ENCODE measurements at regions not wholly inside any gene's neighbourhood (a gene's known extent, or its start where the extent isn't known, plus 50 kb on each side); places are given as distances from the start of the nearest gene placed in this dataset.

DNA sequence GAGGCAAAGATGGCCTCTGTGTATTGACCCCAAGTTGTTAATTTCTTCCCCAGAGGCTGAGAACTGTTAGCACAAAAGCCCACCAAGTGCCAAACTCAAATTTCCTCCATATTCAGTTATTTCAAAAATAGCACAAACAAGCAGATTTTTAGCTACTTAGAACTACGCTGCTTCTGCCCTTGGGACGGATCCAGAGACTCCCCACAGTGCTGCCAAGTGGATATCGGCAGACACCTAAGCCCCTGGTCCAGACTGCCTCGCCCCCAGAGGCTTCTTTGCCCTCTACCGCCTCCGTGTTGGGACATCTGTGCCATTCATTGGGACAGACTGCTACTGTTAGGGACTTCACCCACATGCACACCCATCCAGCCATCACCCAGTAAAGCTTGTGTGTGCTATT is 188.3 kb downstream of the POSTN start:
- 11% methylated on average over 5 of the region's 6 CpGs for WGBS (ENCODE audit: low lambda C conversion rate)
- H2AFZ ChIP-seq (ENCODE audit: low read length): no peak overlapping the region
- FAIRE-seq: no peak
- in situ Hi-C loops (cut with HindIII; ENCODE audit: extremely low pct_ligation_motif_present, low pct_unique_long_range_greater_than_20kb): no loop called here
- no peak for ATAC-seq
- ChIA-PET POLR2A (no interaction called here), CTCF (ENCODE audit: low intra/inter-chr PET ratio, low total read pairs) (no interaction called here)
- no peaks in the 10 kb centered on the region for H4K20me1 ChIP-seq (ENCODE audit: insufficient read depth, low read length)
- H3K27me3 ChIP-seq (ENCODE audit: control insufficient read depth in 1 of 2, insufficient read depth in 2 of 2, low read length in 2 of 2): no peaks in the 10 kb centered on the region
- DNase-seq (ENCODE audit: low spot score): no peak
- intact Hi-C loops (cut with micrococcal nuclease; ENCODE audit: unreplicated experiment): no loop called here
- no peak overlapping the region for H3K9ac ChIP-seq (ENCODE audit: insufficient read depth, low read depth, low read length)
- no TSS peak for BruUV-seq (replicated peaks)
- no peaks in the 10 kb centered on the region for H3K79me2 ChIP-seq (ENCODE audit: insufficient read depth, low read length)
- TF ChIP-seq GPN1 (CRISPR knock-in tag; IDR thresholded peaks at IDR 0.05; ENCODE audit: borderline replicate concordance) (no peak), NCOA1 (CRISPR knock-in tag; IDR thresholded peaks at IDR 0.05) (no peak), HNF4G (IDR thresholded peaks at IDR 0.05; ENCODE audit: borderline replicate concordance, low read depth, low read length) (no peak), HNF4G (CRISPR knock-in tag; IDR thresholded peaks at IDR 0.05; ENCODE audit: borderline replicate concordance, low read depth) (no peak), ZNF546 (CRISPR knock-in tag; conservative IDR thresholded peaks at IDR 0.05) (no peak), ZC3H13 (CRISPR knock-in tag; IDR thresholded peaks at IDR 0.05) (no peak), ZNF780A (CRISPR knock-in tag; IDR thresholded peaks at IDR 0.05) (no peak), ARID2 (CRISPR knock-in tag; IDR thresholded peaks at IDR 0.05; ENCODE audit: borderline replicate concordance) (no peak), STAG1 (CRISPR knock-in tag; IDR thresholded peaks at IDR 0.05) (no peak), KDM2A (CRISPR knock-in tag; IDR thresholded peaks at IDR 0.05; ENCODE audit: borderline replicate concordance, low read depth) (no peak), KDM5A (IDR thresholded peaks at IDR 0.05; ENCODE audit: borderline replicate concordance, low read length) (no peak), ZNF34 (CRISPR knock-in tag; IDR thresholded peaks at IDR 0.05; ENCODE audit: borderline replicate concordance) (no peak), POLR2AphosphoS2 (IDR thresholded peaks at IDR 0.05; ENCODE audit: low read depth, low read length) (no peak), ELF1 (CRISPR knock-in tag; IDR thresholded peaks at IDR 0.05) (no peak), FOXA1 (IDR thresholded peaks at IDR 0.05) (no peak), FOXA1 (CRISPR knock-in tag; IDR thresholded peaks at IDR 0.05) (no peak)
- TF ChIP-seq, protein P1, sequence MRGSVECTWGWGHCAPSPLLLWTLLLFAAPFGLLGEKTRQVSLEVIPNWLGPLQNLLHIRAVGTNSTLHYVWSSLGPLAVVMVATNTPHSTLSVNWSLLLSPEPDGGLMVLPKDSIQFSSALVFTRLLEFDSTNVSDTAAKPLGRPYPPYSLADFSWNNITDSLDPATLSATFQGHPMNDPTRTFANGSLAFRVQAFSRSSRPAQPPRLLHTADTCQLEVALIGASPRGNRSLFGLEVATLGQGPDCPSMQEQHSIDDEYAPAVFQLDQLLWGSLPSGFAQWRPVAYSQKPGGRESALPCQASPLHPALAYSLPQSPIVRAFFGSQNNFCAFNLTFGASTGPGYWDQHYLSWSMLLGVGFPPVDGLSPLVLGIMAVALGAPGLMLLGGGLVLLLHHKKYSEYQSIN (CRISPR knock-in tag; IDR thresholded peaks at IDR 0.05; ENCODE audit: borderline replicate concordance): no peak
- TF ChIP-seq, protein P2, sequence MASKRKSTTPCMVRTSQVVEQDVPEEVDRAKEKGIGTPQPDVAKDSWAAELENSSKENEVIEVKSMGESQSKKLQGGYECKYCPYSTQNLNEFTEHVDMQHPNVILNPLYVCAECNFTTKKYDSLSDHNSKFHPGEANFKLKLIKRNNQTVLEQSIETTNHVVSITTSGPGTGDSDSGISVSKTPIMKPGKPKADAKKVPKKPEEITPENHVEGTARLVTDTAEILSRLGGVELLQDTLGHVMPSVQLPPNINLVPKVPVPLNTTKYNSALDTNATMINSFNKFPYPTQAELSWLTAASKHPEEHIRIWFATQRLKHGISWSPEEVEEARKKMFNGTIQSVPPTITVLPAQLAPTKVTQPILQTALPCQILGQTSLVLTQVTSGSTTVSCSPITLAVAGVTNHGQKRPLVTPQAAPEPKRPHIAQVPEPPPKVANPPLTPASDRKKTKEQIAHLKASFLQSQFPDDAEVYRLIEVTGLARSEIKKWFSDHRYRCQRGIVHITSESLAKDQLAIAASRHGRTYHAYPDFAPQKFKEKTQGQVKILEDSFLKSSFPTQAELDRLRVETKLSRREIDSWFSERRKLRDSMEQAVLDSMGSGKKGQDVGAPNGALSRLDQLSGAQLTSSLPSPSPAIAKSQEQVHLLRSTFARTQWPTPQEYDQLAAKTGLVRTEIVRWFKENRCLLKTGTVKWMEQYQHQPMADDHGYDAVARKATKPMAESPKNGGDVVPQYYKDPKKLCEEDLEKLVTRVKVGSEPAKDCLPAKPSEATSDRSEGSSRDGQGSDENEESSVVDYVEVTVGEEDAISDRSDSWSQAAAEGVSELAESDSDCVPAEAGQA (IDR thresholded peaks at IDR 0.05; ENCODE audit: low read depth): no peak
- TF ChIP-seq, protein P2 (CRISPR knock-in tag; IDR thresholded peaks at IDR 0.05; ENCODE audit: borderline replicate concordance): no peak
- no peaks in the 10 kb centered on the region for H3K36me3 ChIP-seq (replicated peaks in 1 of 2; ENCODE audit: control insufficient read depth in 1 of 2, insufficient read depth in 2 of 2, low read length in 2 of 2)
- no peak overlapping the region for H3K4me2 ChIP-seq (ENCODE audit: low read depth, low read length)
- H3K4me1 ChIP-seq (ENCODE audit: insufficient read depth, low read length): no peaks in the 10 kb centered on the region
- H3K9me3 ChIP-seq (ENCODE audit: low read length): no peaks in the 10 kb centered on the region
- H3K27ac ChIP-seq (ENCODE audit: extremely low read length, insufficient read depth, low read length): no peak overlapping the region
- no peak overlapping the region for H3K4me3 ChIP-seq (replicated peaks in 1 of 3; ENCODE audit: insufficient read depth in 1 of 3, low read depth in 2 of 3, low read length in 3 of 3)

All from HepG2 (cell line).